SK-N-SH (cell line): ENCODE measurements at regions not wholly inside any gene's neighbourhood (a gene's known extent, or its start where the extent isn't known, plus 50 kb on each side); places are given as distances from the start of the nearest gene placed in this dataset.

ENCODE experiments used
- CTCF ChIA-PET: fragments of 300-600, 350-600 bp; formaldehyde crosslinking; extraction: SDS; loops from one replicate; lab custom pipeline; 2021; lab: Yijun Ruan, JAX
- POLR2A ChIA-PET: fragments of 350-600 bp; sonication (Branson Sonifier 250); formaldehyde crosslinking; extraction: SDS; loops from one replicate; lab custom pipeline; 2020; ENCODE audit warnings: antibody characterized with exemption, inconsistent platforms; lab: Yijun Ruan, JAX
- DNase-seq: peaks from one replicate; pipeline ENCODE4 v3.0.0; 2012
- H2AFZ ChIP-seq: fragments of 200-600 bp; sonication (generic); 2 replicates; pipeline ENCODE4 v1.8.1; 2016; ENCODE audit warnings: antibody characterized with exemption, mild to moderate bottlenecking, low read depth
- H3F3A ChIP-seq: fragments of 200-600 bp; sonication (generic); replicated peaks from 2 replicates; pipeline ENCODE3; 2016; ENCODE audit warnings: antibody characterized with exemption, mild to moderate bottlenecking; ENCODE audit not compliant: insufficient read depth
- H3K27ac ChIP-seq, 2 experiments: fragments of 200-500 bp in 1 of 2; fragments of 200-600 bp in 1 of 2; sonication (Bioruptor generic) in 1 of 2; sonication (generic), shearing (Covaris generic) in 1 of 2; 2 replicates each; pipeline versions ENCODE4 v1.5.1 to v1.6.1; 2014 to 2016; ENCODE audit warnings: low read depth in 2 of 2, inconsistent platforms in 1 of 2, low read length in 1 of 2, mild to moderate bottlenecking in 1 of 2, mixed read lengths in 1 of 2
- H3K27me3 ChIP-seq: fragments of 200-600 bp; sonication (generic), shearing (Covaris generic); 2 replicates; pipeline ENCODE4 v1.6.1; 2016; ENCODE audit warnings: mixed run types; ENCODE audit not compliant: insufficient read depth
- H3K36me3 ChIP-seq, 2 experiments: fragments of 200-500 bp in 1 of 2; fragments of 200-600 bp in 1 of 2; sonication (Bioruptor generic) in 1 of 2; sonication (generic) in 1 of 2; replicated peaks in 1 of 2; 2 replicates each; pipeline versions ENCODE3 to v1.5.1; 2014 to 2016; ENCODE audit warnings: low read length in 1 of 2, mild to moderate bottlenecking in 1 of 2; ENCODE audit not compliant: insufficient read depth in 2 of 2, control insufficient read depth in 1 of 2
- H3K4me1 ChIP-seq, 2 experiments: fragments of 200-500 bp in 1 of 2; fragments of 200-600 bp in 1 of 2; sonication (Bioruptor generic) in 1 of 2; sonication (generic), shearing (Covaris generic) in 1 of 2; 2 replicates each; pipeline versions ENCODE4 v1.5.1 to v1.6.1; 2014 to 2016; ENCODE audit warnings: low read depth in 1 of 2, low read length in 1 of 2, mixed run types in 1 of 2; ENCODE audit not compliant: insufficient read depth in 2 of 2, control insufficient read depth in 1 of 2
- H3K4me2 ChIP-seq: fragments of 200-600 bp; sonication (generic), shearing (Covaris generic); 2 replicates; pipeline ENCODE4 v1.6.1; 2017; ENCODE audit warnings: mixed run types
- H3K4me3 ChIP-seq, 2 experiments: fragments of 200-500 bp in 1 of 2; fragments of 200-600 bp in 1 of 2; sonication (Bioruptor generic) in 1 of 2; sonication (generic), shearing (Covaris generic) in 1 of 2; 2 replicates each; pipeline versions ENCODE4 v1.5.1 to v1.8.1; 2014 to 2016; ENCODE audit warnings: low read depth in 2 of 2, inconsistent platforms in 1 of 2, low read length in 1 of 2, mild to moderate bottlenecking in 1 of 2, mixed read lengths in 1 of 2, moderate library complexity in 1 of 2
- H3K79me2 ChIP-seq: fragments of 200-600 bp; sonication (generic); 2 replicates; pipeline ENCODE4 v1.8.1; 2017; ENCODE audit warnings: mild to moderate bottlenecking; ENCODE audit not compliant: insufficient read depth
- H3K9ac ChIP-seq: fragments of 200-600 bp; sonication (generic); 2 replicates; pipeline ENCODE4 v1.6.1; 2017; ENCODE audit warnings: mixed run types
- H3K9me2 ChIP-seq: fragments of 200-600 bp; sonication (generic); 2 replicates; pipeline ENCODE4 v1.6.1; 2017; ENCODE audit warnings: mixed run types
- H3K9me3 ChIP-seq: fragments of 200-600 bp; sonication (generic); 2 replicates; pipeline ENCODE4 v1.6.1; 2017; ENCODE audit warnings: mixed run types, mild to moderate bottlenecking, moderate library complexity
- H4K20me1 ChIP-seq: fragments of 200-600 bp; sonication (generic); 2 replicates; pipeline ENCODE4 v1.6.1; 2017; ENCODE audit warnings: mild to moderate bottlenecking, mixed run types; ENCODE audit not compliant: insufficient read depth
- ELF1 ChIP-seq: IDR thresholded peaks from 2 replicates; pipeline ENCODE4 v1.4.0; 2012
- EP300 ChIP-seq, 2 experiments: IDR thresholded peaks; 2 replicates each; pipeline versions ENCODE4 v1.4.0 to v1.6.1; 2012; ENCODE audit warnings: borderline replicate concordance in 1 of 2, low read depth in 1 of 2, low read length in 1 of 2
- EZH2phosphoT487 ChIP-seq: fragments of 200-600 bp; sonication (generic); IDR thresholded peaks from 2 replicates; pipeline ENCODE4 v1.6.1; 2017; ENCODE audit warnings: low read depth, mixed run types, mild to moderate bottlenecking, antibody characterized with exemption, moderate library complexity, borderline replicate concordance
- FOXM1 ChIP-seq: IDR thresholded peaks from 2 replicates; pipeline ENCODE4 v1.4.0; 2012; ENCODE audit warnings: low read depth, mild to moderate bottlenecking
- GABPA ChIP-seq: IDR thresholded peaks from 2 replicates; pipeline ENCODE4 v1.4.0; 2012; ENCODE audit warnings: low read depth, mild to moderate bottlenecking
- GATA2 ChIP-seq: sonication (generic); formaldehyde crosslinking; IDR thresholded peaks from 2 replicates; pipeline ENCODE4 v1.5.0; 2020; ENCODE audit warnings: mild to moderate bottlenecking, missing genetic modification reagents
- MXI1 ChIP-seq: IDR thresholded peaks from 2 replicates; pipeline ENCODE4 v1.6.1; 2012; ENCODE audit warnings: mild to moderate bottlenecking, low read depth, low read length, improper control_type of control experiment
- NFIC ChIP-seq: IDR thresholded peaks from 2 replicates; pipeline ENCODE4 v1.4.0; 2012; ENCODE audit warnings: borderline replicate concordance
- POLR2AphosphoS5 ChIP-seq: IDR thresholded peaks from 2 replicates; pipeline ENCODE4 v1.6.1; 2012; ENCODE audit warnings: low read depth, low read length
- RCOR1 ChIP-seq: fragments of 150-350 bp; IDR thresholded peaks from 2 replicates; pipeline ENCODE4 v1.6.1; 2017; ENCODE audit warnings: antibody characterized with exemption, low read length
- TEAD4 ChIP-seq: IDR thresholded peaks from 2 replicates; pipeline ENCODE4 v1.4.0; 2012; ENCODE audit warnings: mild to moderate bottlenecking, borderline replicate concordance; ENCODE audit not compliant: insufficient read depth
- YY1 ChIP-seq: IDR thresholded peaks from 2 replicates; pipeline ENCODE4 v1.4.0; 2012; ENCODE audit warnings: low read depth, mild to moderate bottlenecking
- WGBS: methylation state at CpG from one replicate; pipeline ENCODE4 v1.1.6; 2017; ENCODE audit warnings: low lambda C conversion rate; 5-methylcytosine and 5-hydroxymethylcytosine counted together
- TF ChIP-seq, protein P1 (sequence below): fragments of 150-350 bp; IDR thresholded peaks from 2 replicates; pipeline ENCODE4 v1.6.1; 2017; ENCODE audit warnings: antibody characterized with exemption, low read length, low read depth, borderline replicate concordance
- TF ChIP-seq, protein P2 (sequence below): IDR thresholded peaks from 2 replicates; pipeline ENCODE4 v1.4.0; 2012; ENCODE audit warnings: low read depth, borderline replicate concordance
- TF ChIP-seq, protein P3 (sequence below): IDR thresholded peaks from 2 replicates; pipeline ENCODE4; 2012
- TF ChIP-seq, protein P4 (sequence below): IDR thresholded peaks from 2 replicates; pipeline ENCODE4 v1.6.1; 2012; ENCODE audit warnings: mild to moderate bottlenecking, low read depth, low read length, moderate library complexity

- H3K9ac ChIP-seq, result no peak overlapping the region
- no peaks in the 10 kb centered on the region for H4K20me1 ChIP-seq
- no peaks in the 10 kb centered on the region for H3K4me1 ChIP-seq
- no peak overlapping the region for H3K27ac ChIP-seq
- no peaks in the 10 kb centered on the region for H3K79me2 ChIP-seq
- TF ChIP-seq TEAD4 (no peak), YY1 (no peak), EP300 (IDR thresholded peaks at IDR 0.05; ENCODE audit: borderline replicate concordance in 1 of 2, low read depth in 1 of 2, low read length in 1 of 2) (no peak), FOXM1 (no peak), POLR2AphosphoS5 (no peak), ELF1 (no peak), NFIC (no peak), EZH2phosphoT487 (no peak), MXI1 (no peak), GATA2 (CRISPR knock-in tag) (no peak), GABPA (no peak), RCOR1 (no peak)
- TF ChIP-seq, protein P1, sequence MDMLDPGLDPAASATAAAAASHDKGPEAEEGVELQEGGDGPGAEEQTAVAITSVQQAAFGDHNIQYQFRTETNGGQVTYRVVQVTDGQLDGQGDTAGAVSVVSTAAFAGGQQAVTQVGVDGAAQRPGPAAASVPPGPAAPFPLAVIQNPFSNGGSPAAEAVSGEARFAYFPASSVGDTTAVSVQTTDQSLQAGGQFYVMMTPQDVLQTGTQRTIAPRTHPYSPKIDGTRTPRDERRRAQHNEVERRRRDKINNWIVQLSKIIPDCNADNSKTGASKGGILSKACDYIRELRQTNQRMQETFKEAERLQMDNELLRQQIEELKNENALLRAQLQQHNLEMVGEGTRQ, result no peak
- TF ChIP-seq, protein P2, sequence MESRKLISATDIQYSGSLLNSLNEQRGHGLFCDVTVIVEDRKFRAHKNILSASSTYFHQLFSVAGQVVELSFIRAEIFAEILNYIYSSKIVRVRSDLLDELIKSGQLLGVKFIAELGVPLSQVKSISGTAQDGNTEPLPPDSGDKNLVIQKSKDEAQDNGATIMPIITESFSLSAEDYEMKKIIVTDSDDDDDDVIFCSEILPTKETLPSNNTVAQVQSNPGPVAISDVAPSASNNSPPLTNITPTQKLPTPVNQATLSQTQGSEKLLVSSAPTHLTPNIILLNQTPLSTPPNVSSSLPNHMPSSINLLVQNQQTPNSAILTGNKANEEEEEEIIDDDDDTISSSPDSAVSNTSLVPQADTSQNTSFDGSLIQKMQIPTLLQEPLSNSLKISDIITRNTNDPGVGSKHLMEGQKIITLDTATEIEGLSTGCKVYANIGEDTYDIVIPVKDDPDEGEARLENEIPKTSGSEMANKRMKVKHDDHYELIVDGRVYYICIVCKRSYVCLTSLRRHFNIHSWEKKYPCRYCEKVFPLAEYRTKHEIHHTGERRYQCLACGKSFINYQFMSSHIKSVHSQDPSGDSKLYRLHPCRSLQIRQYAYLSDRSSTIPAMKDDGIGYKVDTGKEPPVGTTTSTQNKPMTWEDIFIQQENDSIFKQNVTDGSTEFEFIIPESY, result no peak
- TF ChIP-seq, protein P3, sequence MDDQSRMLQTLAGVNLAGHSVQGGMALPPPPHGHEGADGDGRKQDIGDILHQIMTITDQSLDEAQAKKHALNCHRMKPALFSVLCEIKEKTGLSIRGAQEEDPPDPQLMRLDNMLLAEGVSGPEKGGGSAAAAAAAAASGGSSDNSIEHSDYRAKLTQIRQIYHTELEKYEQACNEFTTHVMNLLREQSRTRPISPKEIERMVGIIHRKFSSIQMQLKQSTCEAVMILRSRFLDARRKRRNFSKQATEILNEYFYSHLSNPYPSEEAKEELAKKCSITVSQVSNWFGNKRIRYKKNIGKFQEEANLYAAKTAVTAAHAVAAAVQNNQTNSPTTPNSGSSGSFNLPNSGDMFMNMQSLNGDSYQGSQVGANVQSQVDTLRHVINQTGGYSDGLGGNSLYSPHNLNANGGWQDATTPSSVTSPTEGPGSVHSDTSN, result no peak
- TF ChIP-seq, protein P4, sequence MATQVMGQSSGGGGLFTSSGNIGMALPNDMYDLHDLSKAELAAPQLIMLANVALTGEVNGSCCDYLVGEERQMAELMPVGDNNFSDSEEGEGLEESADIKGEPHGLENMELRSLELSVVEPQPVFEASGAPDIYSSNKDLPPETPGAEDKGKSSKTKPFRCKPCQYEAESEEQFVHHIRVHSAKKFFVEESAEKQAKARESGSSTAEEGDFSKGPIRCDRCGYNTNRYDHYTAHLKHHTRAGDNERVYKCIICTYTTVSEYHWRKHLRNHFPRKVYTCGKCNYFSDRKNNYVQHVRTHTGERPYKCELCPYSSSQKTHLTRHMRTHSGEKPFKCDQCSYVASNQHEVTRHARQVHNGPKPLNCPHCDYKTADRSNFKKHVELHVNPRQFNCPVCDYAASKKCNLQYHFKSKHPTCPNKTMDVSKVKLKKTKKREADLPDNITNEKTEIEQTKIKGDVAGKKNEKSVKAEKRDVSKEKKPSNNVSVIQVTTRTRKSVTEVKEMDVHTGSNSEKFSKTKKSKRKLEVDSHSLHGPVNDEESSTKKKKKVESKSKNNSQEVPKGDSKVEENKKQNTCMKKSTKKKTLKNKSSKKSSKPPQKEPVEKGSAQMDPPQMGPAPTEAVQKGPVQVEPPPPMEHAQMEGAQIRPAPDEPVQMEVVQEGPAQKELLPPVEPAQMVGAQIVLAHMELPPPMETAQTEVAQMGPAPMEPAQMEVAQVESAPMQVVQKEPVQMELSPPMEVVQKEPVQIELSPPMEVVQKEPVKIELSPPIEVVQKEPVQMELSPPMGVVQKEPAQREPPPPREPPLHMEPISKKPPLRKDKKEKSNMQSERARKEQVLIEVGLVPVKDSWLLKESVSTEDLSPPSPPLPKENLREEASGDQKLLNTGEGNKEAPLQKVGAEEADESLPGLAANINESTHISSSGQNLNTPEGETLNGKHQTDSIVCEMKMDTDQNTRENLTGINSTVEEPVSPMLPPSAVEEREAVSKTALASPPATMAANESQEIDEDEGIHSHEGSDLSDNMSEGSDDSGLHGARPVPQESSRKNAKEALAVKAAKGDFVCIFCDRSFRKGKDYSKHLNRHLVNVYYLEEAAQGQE, result no peak
- no peak for DNase-seq
- H3F3A ChIP-seq, result no peaks in the 10 kb centered on the region
- H3K4me2 ChIP-seq, result no peak overlapping the region
- no peaks in the 10 kb centered on the region for H3K9me3 ChIP-seq
- no peaks in the 10 kb centered on the region for H3K36me3 ChIP-seq
- H3K4me3 ChIP-seq, result no peak overlapping the region
- ChIA-PET CTCF (no interaction called here), POLR2A (no interaction called here)
- WGBS, result 15% methylated on average over 5 of the region's 5 CpGs
- H3K27me3 ChIP-seq, result no peaks in the 10 kb centered on the region
- no peaks in the 10 kb centered on the region for H3K9me2 ChIP-seq
- no peak overlapping the region for H2AFZ ChIP-seq
These were observed 174.5 kb upstream of the MAOA start for GRCh38 chrX:43481576-43481975.
